GM23338 (cell line): ENCODE measurements at regions not wholly inside any gene's neighbourhood (a gene's known extent, or its start where the extent isn't known, plus 50 kb on each side); places are given as distances from the start of the nearest gene placed in this dataset.

Experiments
- ATAC-seq: fragments of 200-7000 bp; cut with Tn5 transposase; 3 replicates; pipeline ENCODE4 v1.9.1; 2020
- DNase-seq: peaks from one replicate; pipeline ENCODE4 v3.0.0-alpha.2; 2015; ENCODE audit warnings: low spot score
- H2AFZ ChIP-seq: fragments of 200-600 bp; sonication (generic); 2 replicates; pipeline ENCODE4 v1.8.0; 2016; ENCODE audit warnings: antibody characterized with exemption, mild to moderate bottlenecking, moderate library complexity
- H3F3A ChIP-seq: fragments of 200-600 bp; sonication (generic); replicated peaks from 2 replicates; pipeline ENCODE4 v1.8.0; 2017; ENCODE audit warnings: antibody characterized with exemption, mixed run types, low read depth
- H3K27ac ChIP-seq: fragments of 200-600 bp; sonication (generic); 2 replicates; pipeline ENCODE4 v1.6.1; 2016; ENCODE audit warnings: low read depth
- H3K27me3 ChIP-seq: fragments of 200-600 bp; sonication (generic); 2 replicates; pipeline ENCODE4 v1.8.0; 2016; ENCODE audit warnings: mild to moderate bottlenecking, mixed run types, moderate library complexity; ENCODE audit not compliant: insufficient read depth
- H3K36me3 ChIP-seq: fragments of 200-600 bp; sonication (generic); 2 replicates; pipeline ENCODE4 v1.8.0; 2016; ENCODE audit warnings: mild to moderate bottlenecking; ENCODE audit not compliant: insufficient read depth
- H3K4me1 ChIP-seq: fragments of 200-600 bp; sonication (generic); 2 replicates; pipeline ENCODE4 v1.8.0; 2016; ENCODE audit warnings: mild to moderate bottlenecking, moderate library complexity; ENCODE audit not compliant: insufficient read depth
- H3K4me2 ChIP-seq: fragments of 200-600 bp; sonication (generic); 2 replicates; pipeline ENCODE4 v1.7.1; 2017; ENCODE audit warnings: mixed run types
- H3K4me3 ChIP-seq: fragments of 200-600 bp; sonication (generic); 2 replicates; pipeline ENCODE4 v1.6.1; 2016; ENCODE audit warnings: mixed run types
- H3K79me2 ChIP-seq: fragments of 200-600 bp; sonication (generic); replicated peaks from 2 replicates; pipeline ENCODE4 v1.8.0; 2017; ENCODE audit warnings: mild to moderate bottlenecking; ENCODE audit not compliant: insufficient read depth
- H3K9me2 ChIP-seq: fragments of 200-600 bp; sonication (generic); 2 replicates; pipeline ENCODE4 v1.8.0; 2017; ENCODE audit not compliant: insufficient read depth
- H4K20me1 ChIP-seq: fragments of 200-600 bp; sonication (generic); replicated peaks from 2 replicates; pipeline ENCODE4 v1.8.0; 2017; ENCODE audit warnings: mild to moderate bottlenecking; ENCODE audit not compliant: insufficient read depth
- H3K27ac Mint-ChIP-seq: 2 replicates; pipeline ENCODE4 v1.8.0; 2020; ENCODE audit warnings: inconsistent platforms, mild to moderate bottlenecking, moderate library complexity, mixed read lengths
- H3K27me3 Mint-ChIP-seq: 3 replicates; pipeline ENCODE4 v1.8.0; 2022; ENCODE audit warnings: low read depth, mild to moderate bottlenecking, moderate library complexity, mixed read lengths, inconsistent platforms; ENCODE audit not compliant: insufficient read depth, poor library complexity
- H3K36me3 Mint-ChIP-seq: 3 replicates; pipeline ENCODE4 v1.8.0; 2021; ENCODE audit warnings: low read depth, mild to moderate bottlenecking, inconsistent platforms, moderate library complexity, mixed read lengths
- H3K4me1 Mint-ChIP-seq: 3 replicates; pipeline ENCODE4 v1.8.0; 2020; ENCODE audit warnings: mild to moderate bottlenecking, inconsistent platforms, mixed read lengths
- H3K4me3 Mint-ChIP-seq: 3 replicates; pipeline ENCODE4 v1.8.0; 2021; ENCODE audit warnings: moderate library complexity, mild to moderate bottlenecking, inconsistent platforms, mixed read lengths
- H3K9me3 Mint-ChIP-seq: 3 replicates; pipeline ENCODE4 v1.8.0; 2020; ENCODE audit warnings: moderate library complexity, mild to moderate bottlenecking, inconsistent platforms, mixed read lengths
- EZH2 ChIP-seq: fragments of 200-600 bp; sonication (generic); IDR thresholded peaks from one replicate; pipeline ENCODE4 v1.8.0; 2017; ENCODE audit warnings: antibody characterized with exemption, mild to moderate bottlenecking, low read depth; ENCODE audit not compliant: unreplicated experiment
- EZH2phosphoT487 ChIP-seq: fragments of 200-600 bp; sonication (generic); IDR thresholded peaks from one replicate; pipeline ENCODE4 v1.8.1; 2018; ENCODE audit warnings: antibody characterized with exemption; ENCODE audit not compliant: unreplicated experiment
- JUNB ChIP-seq: IDR thresholded peaks from one replicate; pipeline ENCODE4 v1.6.1; 2016; ENCODE audit warnings: antibody characterized with exemption; ENCODE audit not compliant: unreplicated experiment
- NANOG ChIP-seq: IDR thresholded peaks from 2 replicates; pipeline ENCODE4 v1.6.1; 2016; ENCODE audit warnings: antibody characterized with exemption, borderline replicate concordance
- POLR2AphosphoS5 ChIP-seq: IDR thresholded peaks from 2 replicates; pipeline ENCODE4 v1.6.1; 2016; ENCODE audit warnings: antibody characterized with exemption, low read depth
- STAT1 ChIP-seq: IDR thresholded peaks from one replicate; pipeline ENCODE4 v1.6.1; 2016; ENCODE audit warnings: antibody characterized with exemption; ENCODE audit not compliant: unreplicated experiment
- ZNF114 ChIP-seq: fragments of 250-450 bp; sonication (Bioruptor Pico); IDR thresholded peaks from 2 replicates; pipeline ENCODE4 v1.5.0; 2020; ENCODE audit warnings: mild to moderate bottlenecking, moderate library complexity
- ZNF331 ChIP-seq: fragments of 250-450 bp; sonication (Bioruptor Pico); IDR thresholded peaks from 2 replicates; pipeline ENCODE4 v1.5.0; 2020; ENCODE audit warnings: low read depth, mild to moderate bottlenecking, moderate library complexity
- TF ChIP-seq, protein P1 (sequence below): IDR thresholded peaks from 2 replicates; pipeline ENCODE4 v1.6.1; 2016; ENCODE audit warnings: antibody characterized with exemption
- TF ChIP-seq, protein P2 (sequence below): IDR thresholded peaks from one replicate; pipeline ENCODE4 v1.6.1; 2018; ENCODE audit warnings: antibody characterized with exemption; ENCODE audit not compliant: unreplicated experiment
- TF ChIP-seq, protein P3 (sequence below), 2 experiments: fragments of 200-600 bp in 1 of 2; sonication (generic) in 1 of 2; conservative IDR thresholded peaks; 2 replicates each; pipeline versions ENCODE4 v1.5.1 to v1.6.1; 2016 to 2017; ENCODE audit warnings: antibody characterized with exemption in 2 of 2, low read depth in 2 of 2, mild to moderate bottlenecking in 2 of 2, moderate library complexity in 1 of 2

DNA sequence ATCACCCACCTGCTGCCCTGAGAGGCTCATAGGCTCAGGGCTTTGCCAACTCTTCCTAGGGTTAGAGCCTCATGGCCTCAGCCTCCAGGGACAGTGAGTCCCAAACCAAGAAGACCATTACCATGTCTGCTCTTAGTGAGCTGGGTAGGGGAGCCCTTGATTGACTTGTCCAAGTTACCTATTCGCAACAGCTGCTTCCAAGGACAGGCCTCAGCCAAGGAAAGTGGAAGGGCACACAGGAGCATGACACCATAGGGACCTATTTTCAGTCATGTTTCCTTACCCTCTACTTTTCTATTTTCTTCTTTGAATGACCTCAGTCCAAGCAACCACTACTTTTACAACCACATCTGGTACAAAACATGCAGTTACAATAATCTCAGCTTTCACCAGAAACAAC lies 81.6 kb downstream of the LBH start:
- H4K20me1 ChIP-seq = no peaks in the 10 kb centered on the region
- TF ChIP-seq, protein P1, sequence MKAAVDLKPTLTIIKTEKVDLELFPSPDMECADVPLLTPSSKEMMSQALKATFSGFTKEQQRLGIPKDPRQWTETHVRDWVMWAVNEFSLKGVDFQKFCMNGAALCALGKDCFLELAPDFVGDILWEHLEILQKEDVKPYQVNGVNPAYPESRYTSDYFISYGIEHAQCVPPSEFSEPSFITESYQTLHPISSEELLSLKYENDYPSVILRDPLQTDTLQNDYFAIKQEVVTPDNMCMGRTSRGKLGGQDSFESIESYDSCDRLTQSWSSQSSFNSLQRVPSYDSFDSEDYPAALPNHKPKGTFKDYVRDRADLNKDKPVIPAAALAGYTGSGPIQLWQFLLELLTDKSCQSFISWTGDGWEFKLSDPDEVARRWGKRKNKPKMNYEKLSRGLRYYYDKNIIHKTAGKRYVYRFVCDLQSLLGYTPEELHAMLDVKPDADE = no peak
- TF ChIP-seq STAT1 (no peak), EZH2phosphoT487 (no peak)
- TF ChIP-seq, protein P2, sequence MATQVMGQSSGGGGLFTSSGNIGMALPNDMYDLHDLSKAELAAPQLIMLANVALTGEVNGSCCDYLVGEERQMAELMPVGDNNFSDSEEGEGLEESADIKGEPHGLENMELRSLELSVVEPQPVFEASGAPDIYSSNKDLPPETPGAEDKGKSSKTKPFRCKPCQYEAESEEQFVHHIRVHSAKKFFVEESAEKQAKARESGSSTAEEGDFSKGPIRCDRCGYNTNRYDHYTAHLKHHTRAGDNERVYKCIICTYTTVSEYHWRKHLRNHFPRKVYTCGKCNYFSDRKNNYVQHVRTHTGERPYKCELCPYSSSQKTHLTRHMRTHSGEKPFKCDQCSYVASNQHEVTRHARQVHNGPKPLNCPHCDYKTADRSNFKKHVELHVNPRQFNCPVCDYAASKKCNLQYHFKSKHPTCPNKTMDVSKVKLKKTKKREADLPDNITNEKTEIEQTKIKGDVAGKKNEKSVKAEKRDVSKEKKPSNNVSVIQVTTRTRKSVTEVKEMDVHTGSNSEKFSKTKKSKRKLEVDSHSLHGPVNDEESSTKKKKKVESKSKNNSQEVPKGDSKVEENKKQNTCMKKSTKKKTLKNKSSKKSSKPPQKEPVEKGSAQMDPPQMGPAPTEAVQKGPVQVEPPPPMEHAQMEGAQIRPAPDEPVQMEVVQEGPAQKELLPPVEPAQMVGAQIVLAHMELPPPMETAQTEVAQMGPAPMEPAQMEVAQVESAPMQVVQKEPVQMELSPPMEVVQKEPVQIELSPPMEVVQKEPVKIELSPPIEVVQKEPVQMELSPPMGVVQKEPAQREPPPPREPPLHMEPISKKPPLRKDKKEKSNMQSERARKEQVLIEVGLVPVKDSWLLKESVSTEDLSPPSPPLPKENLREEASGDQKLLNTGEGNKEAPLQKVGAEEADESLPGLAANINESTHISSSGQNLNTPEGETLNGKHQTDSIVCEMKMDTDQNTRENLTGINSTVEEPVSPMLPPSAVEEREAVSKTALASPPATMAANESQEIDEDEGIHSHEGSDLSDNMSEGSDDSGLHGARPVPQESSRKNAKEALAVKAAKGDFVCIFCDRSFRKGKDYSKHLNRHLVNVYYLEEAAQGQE = no peak
- H3K36me3 ChIP-seq = no peaks in the 10 kb centered on the region
- Mint-ChIP-seq H3K9me3 (no peaks in the 10 kb centered on the region), H3K4me1 (no peaks in the 10 kb centered on the region), H3K27ac (no peak overlapping the region), H3K36me3 (no peaks in the 10 kb centered on the region), H3K27me3 (peaks cover 2% of the 10 kb centered on the region), H3K4me3 (no peak overlapping the region)
- H3K9me2 ChIP-seq = 0 out of 2 replicates have a peak, but pooled peaks cover 3% of the 10 kb centered on the region
- no peak overlapping the region for H2AFZ ChIP-seq
- ATAC-seq (no peak), DNase-seq (no peak)
- H3K4me3 ChIP-seq = no peak overlapping the region
- no peaks in the 10 kb centered on the region for H3K79me2 ChIP-seq
- H3K4me2 ChIP-seq = no peak overlapping the region
- H3F3A ChIP-seq = no peaks in the 10 kb centered on the region
- no peaks in the 10 kb centered on the region for H3K4me1 ChIP-seq
- no peaks in the 10 kb centered on the region for H3K27me3 ChIP-seq
- H3K27ac ChIP-seq = no peak overlapping the region

DNA sequence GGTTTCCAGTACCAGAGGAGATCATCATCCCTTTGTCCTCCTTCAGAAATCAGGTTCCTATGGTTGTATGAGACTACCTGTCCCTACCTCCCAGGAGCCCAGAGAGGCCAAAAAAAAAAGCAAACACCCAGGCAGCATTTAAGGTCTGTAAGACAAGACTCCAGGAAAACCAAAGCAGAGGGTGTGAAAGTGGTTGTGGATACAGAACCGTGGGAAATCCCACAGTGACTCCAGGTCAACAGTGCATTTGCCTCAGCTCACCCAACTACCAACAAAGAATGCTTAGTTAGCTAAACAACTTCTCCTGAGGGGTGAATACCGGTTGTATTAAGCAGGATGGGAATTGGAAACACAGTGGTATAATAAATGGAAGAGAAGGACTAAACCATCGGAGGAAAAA lies 83.6 kb downstream of the LBH start:
- DNase-seq = no peak
- no peaks in the 10 kb centered on the region for H3K9me3 Mint-ChIP-seq
- no peaks in the 10 kb centered on the region for H3K4me1 Mint-ChIP-seq
- H3K27ac Mint-ChIP-seq = no peak overlapping the region
- Histone ChIP-seq H3K4me1 (no peaks in the 10 kb centered on the region), H3K27ac (no peak overlapping the region), H3K36me3 (no peaks in the 10 kb centered on the region), H2AFZ (no peak overlapping the region), H3K9me2 (0 out of 2 replicates have a peak, but pooled peaks cover 3% of the 10 kb centered on the region), H3K4me2 (no peak overlapping the region), H3F3A (no peaks in the 10 kb centered on the region), H3K79me2 (no peaks in the 10 kb centered on the region), H4K20me1 (no peaks in the 10 kb centered on the region), H3K27me3 (no peaks in the 10 kb centered on the region), H3K4me3 (no peak overlapping the region)
- peaks cover 5% of the 10 kb centered on the region for H3K27me3 Mint-ChIP-seq
- H3K4me3 Mint-ChIP-seq = no peak overlapping the region
- no peak for ATAC-seq
- H3K36me3 Mint-ChIP-seq = no peaks in the 10 kb centered on the region
- no peak for TF ChIP-seq JUNB
- no peak for TF ChIP-seq NANOG
- TF ChIP-seq, protein P2 = no peak
- no peak for TF ChIP-seq STAT1
- no peak for TF ChIP-seq EZH2
- no peak for TF ChIP-seq EZH2phosphoT487
- no peak for TF ChIP-seq ZNF114
- TF ChIP-seq POLR2AphosphoS5 = no peak
- TF ChIP-seq, protein P1 = no peak
- TF ChIP-seq ZNF331 = no peak
- TF ChIP-seq, protein P3, sequence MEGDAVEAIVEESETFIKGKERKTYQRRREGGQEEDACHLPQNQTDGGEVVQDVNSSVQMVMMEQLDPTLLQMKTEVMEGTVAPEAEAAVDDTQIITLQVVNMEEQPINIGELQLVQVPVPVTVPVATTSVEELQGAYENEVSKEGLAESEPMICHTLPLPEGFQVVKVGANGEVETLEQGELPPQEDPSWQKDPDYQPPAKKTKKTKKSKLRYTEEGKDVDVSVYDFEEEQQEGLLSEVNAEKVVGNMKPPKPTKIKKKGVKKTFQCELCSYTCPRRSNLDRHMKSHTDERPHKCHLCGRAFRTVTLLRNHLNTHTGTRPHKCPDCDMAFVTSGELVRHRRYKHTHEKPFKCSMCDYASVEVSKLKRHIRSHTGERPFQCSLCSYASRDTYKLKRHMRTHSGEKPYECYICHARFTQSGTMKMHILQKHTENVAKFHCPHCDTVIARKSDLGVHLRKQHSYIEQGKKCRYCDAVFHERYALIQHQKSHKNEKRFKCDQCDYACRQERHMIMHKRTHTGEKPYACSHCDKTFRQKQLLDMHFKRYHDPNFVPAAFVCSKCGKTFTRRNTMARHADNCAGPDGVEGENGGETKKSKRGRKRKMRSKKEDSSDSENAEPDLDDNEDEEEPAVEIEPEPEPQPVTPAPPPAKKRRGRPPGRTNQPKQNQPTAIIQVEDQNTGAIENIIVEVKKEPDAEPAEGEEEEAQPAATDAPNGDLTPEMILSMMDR (conservative IDR thresholded peaks at IDR 0.05; ENCODE audit: low read depth in 2 of 2) = no peak
